ENCODE measurements at regions not wholly inside any gene's neighbourhood (a gene's known extent, or its start where the extent isn't known, plus 50 kb on each side); places are given as distances from the start of the nearest gene placed in this dataset.

GRCh38 chr14:61102549-61103466 lies 121.8 kb downstream of the SLC38A6 start:
- no peak for TF ChIP-seq ZNF274 (IDR thresholded peaks at IDR 0.05; ENCODE audit: low read depth, low read length)
- TF ChIP-seq YY1 (IDR thresholded peaks at IDR 0.05; ENCODE audit: insufficient read depth, insufficient read length): no peak
- no peak for TF ChIP-seq SUZ12 (IDR thresholded peaks at IDR 0.05; ENCODE audit: extremely low read depth, insufficient read depth, insufficient read length)

All from NT2/D1 (cell line).